ENCODE measurements at regions not wholly inside any gene's neighbourhood (a gene's known extent, or its start where the extent isn't known, plus 50 kb on each side); places are given as distances from the start of the nearest gene placed in this dataset.
"Not testable (repeated sequence)": the region's sequence is repeated elsewhere in the genome, so short reads cannot be mapped to it uniquely, and the experiment has no call there.

DNA sequence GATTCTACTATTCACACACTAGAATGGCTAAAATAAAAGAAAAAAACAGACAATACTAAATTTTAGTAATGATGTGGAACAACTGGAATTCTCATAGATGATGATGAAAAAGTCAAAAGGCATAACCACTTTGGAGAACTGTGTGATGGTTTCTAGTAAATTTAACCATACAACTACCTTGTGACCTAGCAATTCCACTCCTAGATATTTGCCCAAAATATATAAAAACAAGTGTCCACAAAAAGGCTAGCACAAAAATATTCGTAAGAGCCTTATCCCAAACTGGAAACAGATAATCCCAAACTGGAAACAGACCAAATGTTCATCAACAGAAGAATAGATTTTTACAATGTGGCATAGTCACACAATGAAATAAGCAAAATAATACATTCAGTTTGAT, 67.9 kb upstream of the PGBD5 start:
- no peak for DNase-seq (ENCODE audit: low read depth)
- H3K4me3 ChIP-seq (ENCODE audit: low read depth, low read length): no peak overlapping the region
- TF ChIP-seq, protein P1, sequence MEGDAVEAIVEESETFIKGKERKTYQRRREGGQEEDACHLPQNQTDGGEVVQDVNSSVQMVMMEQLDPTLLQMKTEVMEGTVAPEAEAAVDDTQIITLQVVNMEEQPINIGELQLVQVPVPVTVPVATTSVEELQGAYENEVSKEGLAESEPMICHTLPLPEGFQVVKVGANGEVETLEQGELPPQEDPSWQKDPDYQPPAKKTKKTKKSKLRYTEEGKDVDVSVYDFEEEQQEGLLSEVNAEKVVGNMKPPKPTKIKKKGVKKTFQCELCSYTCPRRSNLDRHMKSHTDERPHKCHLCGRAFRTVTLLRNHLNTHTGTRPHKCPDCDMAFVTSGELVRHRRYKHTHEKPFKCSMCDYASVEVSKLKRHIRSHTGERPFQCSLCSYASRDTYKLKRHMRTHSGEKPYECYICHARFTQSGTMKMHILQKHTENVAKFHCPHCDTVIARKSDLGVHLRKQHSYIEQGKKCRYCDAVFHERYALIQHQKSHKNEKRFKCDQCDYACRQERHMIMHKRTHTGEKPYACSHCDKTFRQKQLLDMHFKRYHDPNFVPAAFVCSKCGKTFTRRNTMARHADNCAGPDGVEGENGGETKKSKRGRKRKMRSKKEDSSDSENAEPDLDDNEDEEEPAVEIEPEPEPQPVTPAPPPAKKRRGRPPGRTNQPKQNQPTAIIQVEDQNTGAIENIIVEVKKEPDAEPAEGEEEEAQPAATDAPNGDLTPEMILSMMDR (IDR thresholded peaks at IDR 0.05; ENCODE audit: low read depth, low read length): no peak
- TF ChIP-seq, protein P2, sequence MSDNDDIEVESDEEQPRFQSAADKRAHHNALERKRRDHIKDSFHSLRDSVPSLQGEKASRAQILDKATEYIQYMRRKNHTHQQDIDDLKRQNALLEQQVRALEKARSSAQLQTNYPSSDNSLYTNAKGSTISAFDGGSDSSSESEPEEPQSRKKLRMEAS (IDR thresholded peaks at IDR 0.05; ENCODE audit: low read depth, low read length): no peak
- no peak for TF ChIP-seq POLR2A (IDR thresholded peaks at IDR 0.05; ENCODE audit: extremely low read depth, insufficient read length)
- no peak for TF ChIP-seq MYC (IDR thresholded peaks at IDR 0.05; ENCODE audit: low read depth, low read length)

DNA sequence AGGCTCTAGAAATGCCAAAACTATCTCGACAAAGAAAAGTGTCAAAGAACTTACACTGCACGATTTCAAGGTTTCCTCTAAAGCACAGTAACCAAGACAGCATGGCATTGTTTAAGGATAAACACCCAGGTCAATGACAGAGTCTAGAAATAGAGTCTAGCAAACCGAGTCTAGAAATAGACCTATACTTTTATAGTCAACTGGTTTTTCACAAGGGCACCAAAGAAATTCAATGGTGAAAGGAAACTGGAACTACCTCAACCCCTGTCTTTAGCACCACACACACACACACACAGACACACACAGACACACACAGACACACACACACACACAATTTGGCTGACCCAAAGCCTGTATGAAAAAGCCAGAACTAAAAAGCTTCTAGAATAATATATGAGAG, 67.1 kb upstream of the PGBD5 start:
- no peak for DNase-seq (ENCODE audit: low read depth)
- TF ChIP-seq, protein P2 (IDR thresholded peaks at IDR 0.05; ENCODE audit: low read depth, low read length): no peak
- no peak for TF ChIP-seq POLR2A (IDR thresholded peaks at IDR 0.05; ENCODE audit: extremely low read depth, insufficient read length)
- TF ChIP-seq, protein P1 (IDR thresholded peaks at IDR 0.05; ENCODE audit: low read depth, low read length): no peak
- no peak for TF ChIP-seq MYC (IDR thresholded peaks at IDR 0.05; ENCODE audit: low read depth, low read length)
- no peak overlapping the region for H3K4me3 ChIP-seq (ENCODE audit: low read depth, low read length)

DNA sequence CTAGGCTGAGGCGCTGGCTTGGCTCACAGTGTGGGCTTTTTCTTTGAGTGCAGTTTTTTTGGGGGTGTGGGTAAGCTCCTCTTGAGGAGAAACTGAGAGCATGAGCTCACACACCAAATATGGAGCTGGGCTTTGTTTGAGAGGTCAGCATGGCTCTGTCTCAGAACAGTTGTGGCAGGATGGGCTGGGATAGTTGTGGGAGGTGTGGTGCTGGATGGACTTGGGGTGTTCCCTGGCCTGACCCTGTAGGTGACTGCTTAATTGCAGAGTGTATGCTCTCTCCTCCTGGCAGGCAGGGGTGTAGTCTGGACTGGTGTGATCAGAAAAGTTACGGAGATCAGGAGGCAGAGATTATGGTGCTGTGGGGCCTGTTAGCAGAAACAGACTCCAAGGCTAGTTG, 64.3 kb upstream of the PGBD5 start:
- TF ChIP-seq POLR2A (IDR thresholded peaks at IDR 0.05; ENCODE audit: extremely low read depth, insufficient read length) (no peak), MYC (IDR thresholded peaks at IDR 0.05; ENCODE audit: low read depth, low read length) (no peak)
- TF ChIP-seq, protein P2 (IDR thresholded peaks at IDR 0.05; ENCODE audit: low read depth, low read length): no peak
- TF ChIP-seq, protein P1 (IDR thresholded peaks at IDR 0.05; ENCODE audit: low read depth, low read length): no peak
- DNase-seq (ENCODE audit: low read depth): no peak
- no peak overlapping the region for H3K4me3 ChIP-seq (ENCODE audit: low read depth, low read length)

DNA sequence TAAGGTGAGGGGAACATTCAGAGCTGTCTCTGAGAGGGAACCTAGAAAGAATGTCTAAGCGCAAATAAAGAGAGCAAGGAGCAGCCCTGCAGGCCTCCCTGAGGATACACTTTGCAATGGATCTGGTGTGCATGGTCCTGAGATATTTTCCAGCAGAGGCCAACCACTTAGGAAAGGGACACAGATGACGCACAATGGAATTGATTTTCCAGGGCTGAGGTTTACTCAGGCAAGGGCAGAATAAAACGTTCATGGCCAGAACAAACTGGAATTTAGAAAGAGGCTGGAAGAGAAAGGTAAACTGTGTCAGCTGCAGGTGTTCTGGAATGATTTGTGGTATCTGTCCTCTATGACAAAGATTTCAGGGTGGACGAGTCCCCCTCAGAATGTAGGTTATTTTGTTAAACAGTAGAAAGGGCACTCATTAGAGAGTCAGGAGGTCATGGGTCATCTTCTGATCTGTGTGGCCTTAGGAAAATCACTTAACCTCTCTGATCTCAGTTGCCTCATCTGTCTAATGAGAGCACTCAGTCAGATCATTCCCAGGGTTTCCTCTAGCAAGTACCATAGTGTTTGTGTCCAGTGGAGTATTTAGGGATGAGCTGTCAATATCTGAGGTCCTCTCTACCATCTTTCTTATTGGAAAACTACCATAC, 61.8 kb upstream of the PGBD5 start:
- H3K4me3 ChIP-seq (ENCODE audit: low read depth, low read length): no peak overlapping the region
- no peak for DNase-seq (ENCODE audit: low read depth)
- TF ChIP-seq MYC (IDR thresholded peaks at IDR 0.05; ENCODE audit: low read depth, low read length) (no peak), POLR2A (IDR thresholded peaks at IDR 0.05; ENCODE audit: extremely low read depth, insufficient read length) (no peak)
- TF ChIP-seq, protein P2 (IDR thresholded peaks at IDR 0.05; ENCODE audit: low read depth, low read length): no peak
- TF ChIP-seq, protein P1 (IDR thresholded peaks at IDR 0.05; ENCODE audit: low read depth, low read length): no peak

DNA sequence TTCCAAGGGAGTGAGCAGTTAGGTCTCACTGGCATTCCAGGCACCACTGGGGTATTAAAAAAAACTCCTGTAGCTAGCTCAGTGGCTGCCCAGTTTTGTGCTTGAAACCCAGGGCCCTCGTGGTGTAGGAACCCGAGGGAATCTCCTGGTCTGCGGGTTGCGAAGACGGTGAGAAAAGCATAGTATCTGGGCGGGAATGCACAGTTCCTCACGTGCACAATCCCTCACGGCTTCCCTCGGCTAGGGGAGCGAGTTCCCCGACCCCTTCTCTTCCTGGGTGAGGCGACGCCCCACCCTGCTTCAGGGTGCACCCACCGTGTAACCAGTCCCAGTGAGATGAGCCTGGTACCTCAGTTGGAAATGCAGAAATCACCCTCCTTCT, 50.5 kb upstream of the PGBD5 start:
- TF ChIP-seq, protein P1 (IDR thresholded peaks at IDR 0.05; ENCODE audit: low read depth, low read length): no peak
- TF ChIP-seq MYC (IDR thresholded peaks at IDR 0.05; ENCODE audit: low read depth, low read length): no peak
- TF ChIP-seq POLR2A (IDR thresholded peaks at IDR 0.05; ENCODE audit: extremely low read depth, insufficient read length): no peak
- TF ChIP-seq, protein P2 (IDR thresholded peaks at IDR 0.05; ENCODE audit: low read depth, low read length): no peak
- no peak for DNase-seq (ENCODE audit: low read depth)
- no peak overlapping the region for H3K4me3 ChIP-seq (ENCODE audit: low read depth, low read length)

DNA sequence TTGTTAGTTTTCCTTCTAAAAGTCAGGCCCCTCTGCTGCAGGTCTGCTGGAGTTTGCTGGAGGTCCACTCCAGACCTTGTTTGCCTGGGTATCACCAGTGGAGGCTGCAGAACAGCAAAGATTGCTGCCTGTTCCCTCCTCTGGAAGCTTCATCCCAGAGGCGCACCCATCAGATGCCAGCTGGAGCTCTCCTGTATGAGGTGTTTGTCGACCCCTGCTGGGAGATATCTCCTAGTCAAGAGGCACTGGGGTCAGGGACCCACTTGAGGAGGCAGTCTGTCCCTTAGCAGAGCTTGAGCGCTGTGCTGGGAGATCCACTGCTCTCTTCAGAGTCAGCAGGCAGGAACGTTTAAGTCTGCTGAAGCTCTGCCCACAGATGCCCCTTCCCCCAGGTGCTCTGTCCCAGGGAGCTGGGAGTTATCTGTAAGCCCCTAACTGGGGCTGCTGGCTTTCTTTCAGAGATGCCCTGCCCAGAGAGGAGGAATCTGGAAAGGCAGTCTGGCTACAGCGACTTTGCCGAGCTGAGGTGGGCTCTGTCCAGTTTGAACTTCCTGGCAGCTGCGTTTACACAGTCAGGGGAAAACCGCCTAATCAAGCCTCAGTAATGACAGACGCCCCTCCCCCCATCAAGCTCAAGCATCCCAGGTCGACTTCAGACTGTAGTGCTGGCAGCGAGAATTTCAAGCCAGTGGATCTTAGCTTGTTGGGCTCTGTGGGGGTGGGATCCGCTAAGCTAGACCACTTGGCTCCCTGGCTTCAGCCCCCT, 49.9 kb upstream of the PGBD5 start:
- DNase-seq (ENCODE audit: low read depth): not testable (repeated sequence)

More for the DNA sequence above, 49.9 kb upstream of the PGBD5 start:
- not testable (repeated sequence) for H3K4me3 ChIP-seq (ENCODE audit: low read depth, low read length)
